ENCODE measurements at regions not wholly inside any gene's neighbourhood (a gene's known extent, or its start where the extent isn't known, plus 50 kb on each side); places are given as distances from the start of the nearest gene placed in this dataset.

DNA sequence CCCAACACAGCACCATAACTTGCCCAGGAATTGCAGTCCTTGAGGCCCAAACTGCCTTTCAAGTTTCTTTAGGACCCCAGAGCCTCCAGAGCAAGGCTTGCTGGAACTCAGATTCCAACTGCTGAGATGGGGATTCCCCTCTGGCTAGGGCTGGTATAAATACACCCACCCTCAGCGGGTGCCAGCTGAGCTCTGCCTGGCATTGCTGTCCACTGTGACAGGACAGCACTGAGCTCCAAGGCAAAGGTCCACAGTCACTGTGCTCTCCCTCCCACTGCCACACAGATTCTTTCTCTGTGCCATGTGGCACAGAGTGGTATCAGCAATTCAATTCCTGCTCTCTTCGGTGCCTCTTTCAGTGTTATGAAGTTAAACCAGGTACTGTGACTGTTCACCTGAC lies 304.2 kb upstream of the LMCD1 start:
- TF ChIP-seq, protein P1, sequence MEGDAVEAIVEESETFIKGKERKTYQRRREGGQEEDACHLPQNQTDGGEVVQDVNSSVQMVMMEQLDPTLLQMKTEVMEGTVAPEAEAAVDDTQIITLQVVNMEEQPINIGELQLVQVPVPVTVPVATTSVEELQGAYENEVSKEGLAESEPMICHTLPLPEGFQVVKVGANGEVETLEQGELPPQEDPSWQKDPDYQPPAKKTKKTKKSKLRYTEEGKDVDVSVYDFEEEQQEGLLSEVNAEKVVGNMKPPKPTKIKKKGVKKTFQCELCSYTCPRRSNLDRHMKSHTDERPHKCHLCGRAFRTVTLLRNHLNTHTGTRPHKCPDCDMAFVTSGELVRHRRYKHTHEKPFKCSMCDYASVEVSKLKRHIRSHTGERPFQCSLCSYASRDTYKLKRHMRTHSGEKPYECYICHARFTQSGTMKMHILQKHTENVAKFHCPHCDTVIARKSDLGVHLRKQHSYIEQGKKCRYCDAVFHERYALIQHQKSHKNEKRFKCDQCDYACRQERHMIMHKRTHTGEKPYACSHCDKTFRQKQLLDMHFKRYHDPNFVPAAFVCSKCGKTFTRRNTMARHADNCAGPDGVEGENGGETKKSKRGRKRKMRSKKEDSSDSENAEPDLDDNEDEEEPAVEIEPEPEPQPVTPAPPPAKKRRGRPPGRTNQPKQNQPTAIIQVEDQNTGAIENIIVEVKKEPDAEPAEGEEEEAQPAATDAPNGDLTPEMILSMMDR (conservative IDR thresholded peaks at IDR 0.05; ENCODE audit: low read depth, low read length): no peak
- TF ChIP-seq MXI1 (IDR thresholded peaks at IDR 0.05; ENCODE audit: borderline replicate concordance, low read depth, low read length) (no peak), MAZ (IDR thresholded peaks at IDR 0.05; ENCODE audit: borderline replicate concordance, low read depth, low read length) (no peak), POLR2A (IDR thresholded peaks at IDR 0.05; ENCODE audit: low read depth, low read length) (no peak), RAD21 (IDR thresholded peaks at IDR 0.05; ENCODE audit: low read length) (no peak), BHLHE40 (IDR thresholded peaks at IDR 0.05; ENCODE audit: low read depth, low read length) (no peak), CEBPB (IDR thresholded peaks at IDR 0.05; ENCODE audit: low read depth, low read length) (no peak), FOS (IDR thresholded peaks at IDR 0.05; ENCODE audit: low read depth, low read length) (no peak), NFE2L2 (IDR thresholded peaks at IDR 0.05; ENCODE audit: low read depth, low read length) (no peak), RCOR1 (IDR thresholded peaks at IDR 0.05; ENCODE audit: insufficient replicate concordance, low read length) (no peak), CHD1 (IDR thresholded peaks at IDR 0.05; ENCODE audit: low read depth, low read length) (no peak), RFX5 (IDR thresholded peaks at IDR 0.05; ENCODE audit: low read depth, low read length) (no peak), MAFK (IDR thresholded peaks at IDR 0.05; ENCODE audit: low read depth, low read length) (no peak)
- TF ChIP-seq, protein P2, sequence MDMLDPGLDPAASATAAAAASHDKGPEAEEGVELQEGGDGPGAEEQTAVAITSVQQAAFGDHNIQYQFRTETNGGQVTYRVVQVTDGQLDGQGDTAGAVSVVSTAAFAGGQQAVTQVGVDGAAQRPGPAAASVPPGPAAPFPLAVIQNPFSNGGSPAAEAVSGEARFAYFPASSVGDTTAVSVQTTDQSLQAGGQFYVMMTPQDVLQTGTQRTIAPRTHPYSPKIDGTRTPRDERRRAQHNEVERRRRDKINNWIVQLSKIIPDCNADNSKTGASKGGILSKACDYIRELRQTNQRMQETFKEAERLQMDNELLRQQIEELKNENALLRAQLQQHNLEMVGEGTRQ (IDR thresholded peaks at IDR 0.05; ENCODE audit: low read depth, low read length): no peak

Measured in IMR-90 (cell line).